NCI-H460 (cell line): ENCODE measurements at regions not wholly inside any gene's neighbourhood (a gene's known extent, or its start where the extent isn't known, plus 50 kb on each side); places are given as distances from the start of the nearest gene placed in this dataset.

Source experiments
- DNase-seq: peaks from one replicate; pipeline ENCODE4 v3.0.0-alpha.2; 2016; ENCODE audit warnings: low read depth; ENCODE audit errors: extremely low read depth

GRCh38 chr9:11457825-11458790, 845.3 kb upstream of the PTPRD start:
- no peak for DNase-seq

- DNase-seq: no peak
Measured at GRCh38 chr9:11469745-11470144, 856.9 kb upstream of the PTPRD start.

GRCh38 chr9:11471321-11471720, 858.5 kb upstream of the PTPRD start:
- DNase-seq: no peak

GRCh38 chr9:11500780-11501179, 888.0 kb upstream of the PTPRD start:
- no peak for DNase-seq

GRCh38 chr9:11506980-11507379, 894.2 kb upstream of the PTPRD start:
- no peak for DNase-seq

- no peak for DNase-seq
Measured at GRCh38 chr9:11537566-11537965, 924.8 kb upstream of the PTPRD start.

GRCh38 chr9:11542781-11543180, 930.0 kb upstream of the PTPRD start:
- DNase-seq: no peak

- no peak for DNase-seq
Measured at GRCh38 chr9:11546231-11546630, 933.4 kb upstream of the PTPRD start.

- DNase-seq: no peak
Measured at GRCh38 chr9:11549311-11549794, 936.6 kb upstream of the PTPRD start.

GRCh38 chr9:11551106-11551505, 938.3 kb upstream of the PTPRD start:
- DNase-seq: no peak

GRCh38 chr9:11558043-11558442, 945.2 kb upstream of the PTPRD start:
- DNase-seq: no peak

- no peak for DNase-seq
Measured at GRCh38 chr9:11559001-11559776, 946.4 kb upstream of the PTPRD start.

GRCh38 chr9:11577522-11577921, 964.7 kb upstream of the PTPRD start:
- DNase-seq: no peak

GRCh38 chr9:11595756-11596155, 983.0 kb upstream of the PTPRD start:
- DNase-seq: no peak

- DNase-seq: no peak
Measured at GRCh38 chr9:11618241-11618805, 1005.5 kb upstream of the PTPRD start.

- DNase-seq: no peak
Measured at GRCh38 chr9:11632691-11633090, 1019.9 kb upstream of the PTPRD start.

- DNase-seq: no peak
Measured at GRCh38 chr9:11646831-11647230, 1034.0 kb upstream of the PTPRD start.

GRCh38 chr9:11653867-11654266, 1039.3 kb upstream of the TYRP1 start:
- no peak for DNase-seq

- no peak for DNase-seq
Measured at GRCh38 chr9:11663913-11664312, 1029.3 kb upstream of the TYRP1 start.

GRCh38 chr9:11676821-11677220, 1016.4 kb upstream of the TYRP1 start:
- no peak for DNase-seq

- no peak for DNase-seq
Measured at GRCh38 chr9:11686733-11687132, 1006.5 kb upstream of the TYRP1 start.
